ENCODE measurements at regions not wholly inside any gene's neighbourhood (a gene's known extent, or its start where the extent isn't known, plus 50 kb on each side); places are given as distances from the start of the nearest gene placed in this dataset.

- Histone ChIP-seq H4K8ac (ENCODE audit: extremely low read depth, insufficient read depth, low read length) (no peak overlapping the region), H4K91ac (replicated peaks; ENCODE audit: insufficient read length, low read length) (no peak overlapping the region), H3K18ac (ENCODE audit: extremely low read depth, low read length) (no peak overlapping the region), H2BK5ac (ENCODE audit: low read depth, low read length) (no peak overlapping the region), H4K5ac (ENCODE audit: insufficient read length, low read depth, low read length) (no peak overlapping the region), H3K56ac (replicated peaks; ENCODE audit: insufficient read length, low read depth, low read length) (no peak overlapping the region), H3K9me3 (ENCODE audit: insufficient read depth in 2 of 2, low read depth in 1 of 2, low read length in 1 of 2) (no peaks in the 10 kb centered on the region), H3K23me2 (ENCODE audit: low read depth, low read length) (no peaks in the 10 kb centered on the region), H3K4me1 (replicated peaks in 1 of 4; ENCODE audit: control insufficient read depth in 3 of 4, insufficient read depth in 4 of 4, low read length in 3 of 4) (no peaks in the 10 kb centered on the region), H3K36me3 (ENCODE audit: control insufficient read depth in 2 of 4, insufficient read depth in 4 of 4, low read length in 3 of 4) (no peaks in the 10 kb centered on the region), H2AK5ac (ENCODE audit: low read depth, low read length) (no peak overlapping the region), H2BK12ac (ENCODE audit: low read depth, low read length) (no peak overlapping the region), H3K23ac (ENCODE audit: insufficient read length) (no peak overlapping the region), H2BK120ac (replicated peaks; ENCODE audit: low read depth, low read length) (no peak overlapping the region), H3K79me2 (ENCODE audit: control insufficient read depth in 1 of 2, insufficient read depth in 2 of 2, low read length in 2 of 2) (no peaks in the 10 kb centered on the region), H2BK20ac (ENCODE audit: low read length) (no peak overlapping the region), H3K27me3 (replicated peaks in 1 of 4; ENCODE audit: control insufficient read depth in 3 of 4, extremely low read depth in 1 of 4, insufficient read depth in 3 of 4, low read length in 3 of 4) (no peaks in the 10 kb centered on the region), H3K4ac (replicated peaks; ENCODE audit: insufficient read length, low read depth, low read length) (no peak overlapping the region), H2BK15ac (ENCODE audit: low read length) (no peak overlapping the region), H2AFZ (ENCODE audit: low read length) (no peak overlapping the region; the same call in 1 of the 2 replicates), H3K14ac (ENCODE audit: insufficient read length) (no peak overlapping the region), H4K20me1 (replicated peaks in 1 of 2; ENCODE audit: control insufficient read depth in 1 of 2, insufficient read depth in 2 of 2, low read length in 2 of 2) (no peaks in the 10 kb centered on the region), H3K4me2 (ENCODE audit: insufficient read depth in 1 of 2, low read depth in 2 of 2, low read length in 2 of 2) (no peak overlapping the region), H3K9ac (replicated peaks in 1 of 4; ENCODE audit: extremely low read depth in 1 of 4, low read depth in 3 of 4, low read length in 3 of 4) (no peak overlapping the region), H3K4me3 (ENCODE audit: extremely low read depth in 1 of 4, insufficient read depth in 2 of 4, low read depth in 3 of 4, low read length in 4 of 4) (no peak overlapping the region), H3K79me1 (ENCODE audit: low read depth, low read length) (no peaks in the 10 kb centered on the region), H3K27ac (ENCODE audit: low read depth, low read length) (no peak overlapping the region)
- DNase-seq (ENCODE audit: low read depth in 1 of 2, low spot score in 2 of 2) = no peak
- WGBS, 2 experiments (ENCODE audit: extremely low coverage in 1 of 2, insufficient coverage in 1 of 2, insufficient read length in 1 of 2, insufficient replicate concordance in 2 of 2, low coverage in 1 of 2, low lambda C conversion rate in 2 of 2, missing lambda C conversion rate in 1 of 2) = 94% methylated on average over 13 of the region's 13 CpGs; no CpG with 5 or more reads in 1 of the 2 experiments
- ChIA-PET CTCF (ENCODE audit: partially characterized antibody) (interaction anchor here (1.1 to 1.8 kb wide), 3 partner anchors 16 to 201 kb away, joined by 3 to 5 read pairs (median 3); no protein-coding TSS in a partner anchor), POLR2A (ENCODE audit: partially characterized antibody) (no interaction called here)
- FAIRE-seq = no peak
- TF ChIP-seq RFX5 (IDR thresholded peaks at IDR 0.05; ENCODE audit: borderline replicate concordance, low read depth, low read length) (no peak), BACH1 (IDR thresholded peaks at IDR 0.05; ENCODE audit: low read length) (no peak), EGR1 (IDR thresholded peaks at IDR 0.05; ENCODE audit: borderline replicate concordance, low read depth, low read length) (no peak), SIN3A (conservative IDR thresholded peaks at IDR 0.05 in 1 of 2, IDR thresholded peaks at IDR 0.05 in 1 of 2; ENCODE audit: low read depth in 1 of 2, low read length in 2 of 2) (no peak), FOSL1 (IDR thresholded peaks at IDR 0.05; ENCODE audit: insufficient read depth, low read depth, low read length) (no peak), TBP (IDR thresholded peaks at IDR 0.05; ENCODE audit: low read depth, low read length) (no peak), SAP30 (IDR thresholded peaks at IDR 0.05; ENCODE audit: insufficient read depth, insufficient replicate concordance, low read length) (no peak), EZH2 (IDR thresholded peaks at IDR 0.05; ENCODE audit: low read depth, low read length, severe bottlenecking) (no peak), RAD21 (IDR thresholded peaks at IDR 0.05 in 1 of 2, conservative IDR thresholded peaks at IDR 0.05 in 1 of 2; ENCODE audit: low read depth in 2 of 2, low read length in 2 of 2) (no peak), PHF8 (conservative IDR thresholded peaks at IDR 0.05; ENCODE audit: low read depth, low read length) (no peak), HDAC2 (IDR thresholded peaks at IDR 0.05; ENCODE audit: borderline replicate concordance in 1 of 2, low read depth in 2 of 2, low read length in 2 of 2) (no peak), SIRT6 (IDR thresholded peaks at IDR 0.05; ENCODE audit: low read length) (no peak)
Measured at GRCh38 chr16:82464187-82464586, 162.6 kb upstream of the CDH13 start.

Measured in H1 (cell line).